Adipocyte (in vitro differentiated cells): ENCODE measurements at regions not wholly inside any gene's neighbourhood (a gene's known extent, or its start where the extent isn't known, plus 50 kb on each side); places are given as distances from the start of the nearest gene placed in this dataset.
A peak's percentile ranks its signal among the peaks of the same experiment; 100 is the strongest.
"Not testable (repeated sequence)": the region's sequence is repeated elsewhere in the genome, so short reads cannot be mapped to it uniquely, and the experiment has no call there.

Experiments
- DNase-seq: peaks from one replicate; pipeline ENCODE4 v3.0.0-alpha.2; 2015; ENCODE audit warnings: low read depth
- H3K27me3 ChIP-seq: replicated peaks from 2 replicates; pipeline ENCODE4 v1.7.0; 2013; ENCODE audit warnings: mild to moderate bottlenecking, low read length, moderate library complexity; ENCODE audit not compliant: control insufficient read depth, insufficient read depth
- H3K36me3 ChIP-seq: 2 replicates; pipeline ENCODE4 v1.7.0; 2013; ENCODE audit warnings: low read length, mild to moderate bottlenecking, moderate library complexity; ENCODE audit not compliant: control insufficient read depth, insufficient read depth, severe bottlenecking
- H3K4me1 ChIP-seq: 2 replicates; pipeline ENCODE4 v1.7.0; 2013; ENCODE audit warnings: mild to moderate bottlenecking, low read length, moderate library complexity; ENCODE audit not compliant: control insufficient read depth, insufficient read depth
- H3K4me3 ChIP-seq: 2 replicates; pipeline ENCODE4 v1.7.0; 2013; ENCODE audit warnings: mild to moderate bottlenecking, low read length, moderate library complexity
- H3K9ac ChIP-seq: 2 replicates; pipeline ENCODE4 v1.7.0; 2013; ENCODE audit warnings: mild to moderate bottlenecking, low read length, moderate library complexity
- H3K9me3 ChIP-seq: 2 replicates; pipeline ENCODE4 v1.7.0; 2013; ENCODE audit warnings: mild to moderate bottlenecking, low read length, moderate library complexity; ENCODE audit not compliant: control insufficient read depth

DNA sequence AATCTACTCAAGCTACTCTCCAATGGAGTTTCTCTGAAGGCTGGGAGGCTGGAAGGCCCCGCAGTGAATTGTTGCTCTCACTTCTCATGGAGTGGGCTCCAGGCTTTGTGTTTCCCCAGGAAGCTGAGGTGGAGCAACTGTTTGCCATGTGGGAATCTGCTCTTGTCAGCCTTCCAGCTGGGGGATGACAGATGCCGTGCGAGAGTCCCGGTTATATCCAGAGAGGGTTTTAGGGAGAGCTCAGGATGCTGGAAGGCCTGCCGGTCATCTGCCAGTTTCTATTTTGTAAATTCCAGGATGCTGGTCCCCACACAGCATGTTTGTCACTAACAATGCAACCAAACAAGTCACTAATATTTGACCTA lies 98.2 kb upstream of the NAA20 start:
- H3K27me3 ChIP-seq: no peaks in the 10 kb centered on the region
- H3K36me3 ChIP-seq: no peaks in the 10 kb centered on the region
- H3K4me3 ChIP-seq: no peak overlapping the region
- H3K9me3 ChIP-seq: no peaks in the 10 kb centered on the region
- DNase-seq: no peak
- H3K4me1 ChIP-seq: peaks cover 28% of the 10 kb centered on the region
- no peak overlapping the region for H3K9ac ChIP-seq

DNA sequence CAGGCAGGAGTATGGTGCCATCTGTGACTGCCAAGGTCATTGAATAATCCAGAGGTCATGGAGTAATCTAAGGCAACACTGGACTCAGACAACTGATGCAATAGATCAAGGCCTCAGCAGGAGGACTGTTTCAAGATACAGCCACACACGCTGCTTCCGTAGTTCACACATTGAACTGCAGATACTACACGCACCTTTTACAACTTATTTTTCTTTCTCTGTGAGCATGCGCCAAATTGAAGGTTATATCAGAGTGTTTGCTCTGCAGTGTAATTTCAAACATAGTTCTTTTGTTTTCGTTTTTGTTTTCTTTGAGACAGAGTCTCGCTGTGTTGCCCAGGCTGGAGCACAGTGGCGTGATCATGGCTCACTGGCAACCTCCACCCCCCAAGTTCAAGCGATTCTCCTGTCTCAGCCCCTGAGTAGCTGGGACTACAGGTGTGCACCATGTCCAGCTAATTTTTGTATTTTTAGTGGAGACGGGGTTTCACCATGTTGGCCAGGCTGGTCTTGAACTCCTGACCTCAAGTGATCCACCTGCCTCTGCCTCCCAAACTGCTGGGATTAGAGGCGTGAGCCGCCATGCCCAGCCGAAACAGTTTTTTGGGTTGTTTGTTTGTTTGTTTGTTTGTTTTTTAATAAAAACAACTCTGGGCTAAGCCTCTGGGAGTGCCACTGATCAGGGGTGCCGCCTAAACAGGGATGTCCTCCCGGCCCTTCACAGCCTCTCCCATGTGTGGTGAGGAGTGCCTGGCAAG lies 96.6 kb upstream of the NAA20 start:
- peaks cover 16% of the 10 kb centered on the region for H3K4me1 ChIP-seq
- no peaks in the 10 kb centered on the region for H3K9me3 ChIP-seq
- no peak overlapping the region for H3K4me3 ChIP-seq
- H3K9ac ChIP-seq: no peak overlapping the region
- no peak for DNase-seq
- H3K36me3 ChIP-seq: no peaks in the 10 kb centered on the region
- H3K27me3 ChIP-seq: no peaks in the 10 kb centered on the region

DNA sequence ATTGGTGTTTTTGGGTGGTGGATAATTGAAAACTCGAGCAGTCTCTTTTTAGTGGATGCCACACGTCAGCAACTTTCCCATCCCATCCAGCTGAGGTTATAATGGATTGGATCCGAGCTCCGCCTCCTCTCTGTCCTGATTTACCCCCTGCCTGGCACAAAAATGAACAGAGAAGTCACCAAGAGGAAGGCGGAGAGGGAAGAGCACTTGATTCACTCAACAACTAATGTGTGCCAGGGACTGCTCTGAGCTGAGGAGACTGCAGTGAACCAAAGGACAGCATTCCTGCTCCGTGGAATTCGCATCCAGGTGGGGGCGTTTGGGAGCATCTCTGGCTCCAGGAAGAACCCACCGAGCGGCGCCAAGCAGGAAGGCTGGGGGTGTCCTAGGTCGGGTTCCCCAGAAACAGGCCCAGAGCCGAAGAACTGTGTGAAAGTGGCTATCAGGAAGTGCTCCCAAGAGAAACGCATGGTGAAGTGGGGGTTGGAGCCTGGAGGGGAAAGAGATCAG lies 95.8 kb upstream of the NAA20 start:
- Histone ChIP-seq H3K4me1 (peaks cover 14% of the 10 kb centered on the region), H3K9ac (no peak overlapping the region), H3K9me3 (no peaks in the 10 kb centered on the region), H3K27me3 (no peaks in the 10 kb centered on the region), H3K4me3 (no peak overlapping the region), H3K36me3 (no peaks in the 10 kb centered on the region)
- DNase-seq: no peak

DNA sequence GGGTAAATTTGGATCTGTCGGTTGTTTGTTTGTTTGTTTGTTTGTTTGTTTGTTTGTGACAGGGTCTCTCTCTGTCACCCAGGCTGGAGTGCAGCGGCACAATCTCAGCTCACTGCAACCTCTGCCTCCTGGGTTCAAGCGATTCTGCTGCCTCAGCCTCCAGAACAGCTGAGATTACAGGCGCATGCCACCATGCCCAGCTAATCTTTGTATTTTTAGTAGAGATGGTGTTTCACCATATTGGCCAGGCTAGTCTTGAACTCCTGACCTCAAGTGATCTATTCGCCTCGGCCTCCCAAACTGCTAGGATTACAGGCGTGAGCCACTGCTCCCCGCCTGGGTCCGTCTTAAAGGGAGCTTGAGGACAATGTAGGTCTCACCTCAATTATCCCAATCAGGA lies 95.3 kb upstream of the NAA20 start:
- not testable (repeated sequence) for DNase-seq, H3K9me3 ChIP-seq, H3K4me3 ChIP-seq, H3K36me3 ChIP-seq, H3K9ac ChIP-seq, H3K27me3 ChIP-seq
- H3K4me1 ChIP-seq: peaks cover 14% of the 10 kb centered on the region

DNA sequence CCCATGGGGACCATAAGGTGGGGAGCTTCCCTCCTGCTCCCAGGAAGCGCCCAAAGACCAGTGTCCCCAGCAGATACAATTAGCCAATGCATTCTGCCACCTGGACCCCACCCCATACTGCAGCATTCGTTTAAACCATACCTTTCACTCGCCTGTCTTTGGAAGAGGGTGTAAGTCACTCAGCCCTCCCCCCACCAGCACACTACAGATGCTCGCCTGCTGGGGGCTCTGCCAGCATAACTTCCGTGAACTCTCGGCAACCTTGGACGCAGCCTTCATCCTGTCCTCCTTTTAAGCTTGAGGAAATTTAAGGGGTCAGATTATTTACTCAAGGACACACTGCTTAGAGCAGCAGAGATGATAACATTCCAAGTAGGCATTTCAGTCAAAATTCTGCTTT lies 94.4 kb upstream of the NAA20 start:
- no peaks in the 10 kb centered on the region for H3K27me3 ChIP-seq
- DNase-seq: no peak
- H3K4me1 ChIP-seq: peaks cover 14% of the 10 kb centered on the region
- no peak overlapping the region for H3K4me3 ChIP-seq
- H3K9ac ChIP-seq: no peak overlapping the region
- no peaks in the 10 kb centered on the region for H3K36me3 ChIP-seq
- H3K9me3 ChIP-seq: no peaks in the 10 kb centered on the region

DNA sequence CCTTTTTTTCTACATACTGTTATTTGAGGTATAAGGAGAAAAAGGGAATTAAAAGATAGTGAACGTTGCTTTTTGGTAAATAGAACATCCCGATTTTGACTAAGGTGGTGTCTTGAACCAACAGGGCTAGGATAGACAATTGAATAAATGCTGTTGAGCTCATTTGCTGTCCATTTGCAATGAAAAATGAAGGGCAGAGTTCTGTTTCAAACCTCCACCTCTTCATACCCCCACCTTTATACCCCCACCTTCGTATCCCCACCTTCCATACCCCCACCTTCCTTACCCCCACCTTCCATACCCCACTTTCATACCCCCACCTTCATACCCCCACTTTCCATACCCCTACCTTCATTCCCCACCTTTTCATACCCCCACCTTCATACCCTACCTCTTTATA lies 93.4 kb upstream of the NAA20 start:
- DNase-seq: no peak
- Histone ChIP-seq H3K36me3 (no peaks in the 10 kb centered on the region), H3K4me1 (peaks cover 23% of the 10 kb centered on the region), H3K4me3 (no peak overlapping the region), H3K9me3 (no peaks in the 10 kb centered on the region), H3K27me3 (no peaks in the 10 kb centered on the region), H3K9ac (no peak overlapping the region)

DNA sequence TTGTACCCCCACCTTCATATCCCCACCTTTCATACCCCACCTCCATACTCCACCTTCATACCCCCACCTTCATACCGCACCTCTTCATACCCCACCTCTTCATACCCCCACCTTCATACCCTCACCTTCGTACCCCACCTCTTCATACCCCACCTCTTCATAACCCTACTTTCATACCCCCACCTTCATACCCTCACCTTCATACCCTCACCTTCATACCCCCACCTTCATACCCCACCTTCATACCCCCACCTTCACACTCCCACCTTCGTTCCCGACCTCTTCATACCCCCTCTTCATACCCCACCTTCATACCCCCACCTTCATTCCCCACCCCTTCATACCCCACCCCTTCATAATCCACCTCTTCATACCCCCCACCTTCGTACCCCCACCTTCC lies 92.9 kb upstream of the NAA20 start:
- H3K4me3 ChIP-seq: no peak overlapping the region
- no peaks in the 10 kb centered on the region for H3K27me3 ChIP-seq
- H3K4me1 ChIP-seq: peaks cover 24% of the 10 kb centered on the region
- DNase-seq: no peak
- H3K36me3 ChIP-seq: no peaks in the 10 kb centered on the region
- H3K9ac ChIP-seq: no peak overlapping the region
- H3K9me3 ChIP-seq: no peaks in the 10 kb centered on the region

DNA sequence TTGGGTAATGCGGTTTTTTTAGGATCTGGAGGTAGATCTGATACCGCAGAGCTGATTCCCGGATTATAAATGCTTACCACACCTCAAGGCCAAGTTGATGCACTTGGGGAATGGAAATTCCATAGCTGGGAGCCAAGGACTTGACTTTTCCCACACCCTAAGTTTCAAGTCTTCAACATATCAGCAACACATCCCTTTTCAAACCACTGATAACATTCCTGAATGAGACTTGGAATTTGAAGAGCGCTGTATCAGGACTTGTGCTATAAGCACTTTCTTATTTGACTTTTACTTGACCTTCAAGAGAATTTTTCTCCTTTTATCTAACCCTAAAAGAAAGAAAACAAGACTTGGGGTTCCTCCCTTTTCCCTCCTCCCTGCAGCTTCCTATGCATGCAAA lies 90.6 kb upstream of the NAA20 start:
- no peaks in the 10 kb centered on the region for H3K9me3 ChIP-seq
- no peaks in the 10 kb centered on the region for H3K36me3 ChIP-seq
- peaks cover 11% of the 10 kb centered on the region for H3K4me1 ChIP-seq
- no peaks in the 10 kb centered on the region for H3K27me3 ChIP-seq
- H3K9ac ChIP-seq: no peak overlapping the region
- DNase-seq: no peak
- no peak overlapping the region for H3K4me3 ChIP-seq

DNA sequence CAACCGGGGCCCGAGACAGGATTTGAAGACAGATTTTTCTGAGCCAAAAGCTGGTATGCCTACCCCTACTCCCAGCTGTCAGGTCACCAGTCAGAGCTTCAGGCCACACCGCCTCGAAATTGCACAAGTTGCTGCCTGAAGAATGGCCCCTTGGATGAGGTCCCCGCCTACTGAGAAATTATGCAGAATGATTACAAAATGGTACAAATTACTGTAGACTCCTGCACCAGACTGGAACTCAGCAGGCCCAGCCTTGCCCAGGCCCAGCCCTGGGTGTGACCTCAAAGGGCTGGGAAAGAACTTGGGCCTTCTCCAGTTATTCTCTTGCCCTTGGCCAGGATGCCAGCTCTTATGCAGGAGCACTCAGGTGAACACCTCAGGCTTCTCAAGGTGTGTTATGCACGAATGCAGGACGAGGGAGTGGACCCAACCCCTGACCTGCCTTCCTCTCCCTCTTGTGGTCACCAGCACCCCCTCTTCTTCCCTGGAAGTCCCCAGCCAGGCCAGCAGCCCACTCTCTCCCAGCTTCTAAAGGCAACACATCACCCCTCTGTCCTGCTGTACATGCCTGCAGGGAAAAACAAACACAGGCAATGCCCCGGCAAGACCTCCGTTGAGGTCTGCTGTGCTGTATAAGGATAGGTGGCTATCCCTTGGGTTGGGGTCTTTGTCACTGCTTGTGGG lies 88.7 kb upstream of the NAA20 start:
- no peak overlapping the region for H3K9ac ChIP-seq

DNA sequence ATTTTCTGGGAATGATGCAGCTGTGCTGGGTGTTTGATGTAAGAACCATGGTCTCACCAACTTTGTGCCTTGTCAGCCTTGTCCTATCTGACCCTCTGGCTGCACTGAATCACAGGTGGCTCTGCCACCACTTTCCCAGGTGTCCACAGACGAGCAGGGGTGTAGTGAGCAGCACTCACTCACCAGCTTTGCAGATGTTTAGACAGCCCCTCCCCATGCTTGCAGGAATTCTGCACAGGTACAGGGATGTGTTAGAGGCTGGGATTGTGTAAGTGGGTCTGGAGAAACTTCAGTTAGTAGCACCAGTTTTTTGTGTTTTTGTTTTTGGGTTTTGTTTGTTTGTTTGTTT lies 88.2 kb upstream of the NAA20 start:
- no peaks in the 10 kb centered on the region for H3K36me3 ChIP-seq
- H3K4me3 ChIP-seq: no peak overlapping the region
- H3K4me1 ChIP-seq: peaks cover 25% of the 10 kb centered on the region
- no peak overlapping the region for H3K9ac ChIP-seq
- no peaks in the 10 kb centered on the region for H3K27me3 ChIP-seq
- DNase-seq: no peak
- no peaks in the 10 kb centered on the region for H3K9me3 ChIP-seq

More for the DNA sequence above, 88.7 kb upstream of the NAA20 start:
- no peaks in the 10 kb centered on the region for H3K27me3 ChIP-seq
- H3K4me3 ChIP-seq: no peak overlapping the region
- H3K36me3 ChIP-seq: no peaks in the 10 kb centered on the region
- peaks cover 25% of the 10 kb centered on the region for H3K4me1 ChIP-seq
- no peaks in the 10 kb centered on the region for H3K9me3 ChIP-seq
- peak; percentile 14 for DNase-seq

DNA sequence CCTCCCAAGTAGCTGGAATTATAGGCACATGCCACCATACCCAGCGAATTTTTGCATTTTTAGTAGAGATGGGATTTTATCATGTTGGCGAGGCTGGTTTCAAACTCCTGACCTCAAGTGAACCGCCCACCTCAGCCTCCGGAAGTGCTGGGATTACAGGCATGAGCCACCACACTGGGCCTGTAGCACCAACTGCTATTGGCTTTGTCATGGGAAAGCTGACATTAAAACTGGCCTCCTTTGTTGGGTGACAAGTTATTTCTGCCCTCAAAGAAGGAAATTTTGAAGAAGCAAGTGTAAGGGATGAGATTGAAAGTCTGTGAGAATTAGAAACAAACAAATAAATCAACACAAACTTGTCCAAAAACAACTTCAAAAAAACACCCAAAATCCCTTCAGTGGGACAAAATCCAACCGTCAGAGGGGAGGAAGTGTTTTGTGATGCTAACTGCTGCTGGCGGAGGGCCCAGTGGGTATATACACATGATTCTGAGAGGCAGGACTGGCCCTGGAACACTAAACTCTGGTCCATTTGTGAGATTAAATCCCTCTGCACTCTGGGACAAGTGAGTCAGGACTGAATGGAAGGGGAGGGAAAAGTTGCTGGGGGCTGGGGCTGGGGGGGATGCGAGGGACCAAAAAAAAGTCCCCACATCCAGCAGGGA lies 87.5 kb upstream of the NAA20 start:
- H3K4me3 ChIP-seq: no peak overlapping the region
- no peaks in the 10 kb centered on the region for H3K27me3 ChIP-seq
- peaks cover 25% of the 10 kb centered on the region for H3K4me1 ChIP-seq
- H3K9ac ChIP-seq: no peak overlapping the region
- DNase-seq: no peak
- H3K9me3 ChIP-seq: no peaks in the 10 kb centered on the region
- H3K36me3 ChIP-seq: no peaks in the 10 kb centered on the region
